ENCODE measurements at regions not wholly inside any gene's neighbourhood (a gene's known extent, or its start where the extent isn't known, plus 50 kb on each side); places are given as distances from the start of the nearest gene placed in this dataset.

DNA sequence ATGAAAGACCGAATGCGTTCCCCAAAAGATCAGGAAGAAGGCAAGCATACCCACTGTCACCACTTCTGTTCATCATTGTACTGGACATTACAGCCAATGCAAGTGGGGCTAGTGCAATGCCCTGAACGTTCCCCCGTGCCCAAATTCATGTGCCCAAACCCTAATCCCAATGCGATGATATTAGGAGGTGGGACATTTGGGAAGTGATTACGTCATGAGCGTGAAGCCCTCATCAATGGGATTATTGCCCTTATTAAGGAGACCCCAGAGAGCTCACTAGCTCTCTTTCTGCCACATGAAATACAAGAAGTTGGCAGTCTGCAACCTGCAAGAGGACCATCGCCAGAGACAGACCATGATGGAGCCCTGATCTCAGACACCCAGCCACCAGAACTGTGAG, 511.4 kb upstream of the TPK1 start:
- H3K9me3 Mint-ChIP-seq (ENCODE audit: unreplicated experiment): peaks cover 6% of the 10 kb centered on the region
- no peaks in the 10 kb centered on the region for H3K36me3 Mint-ChIP-seq (ENCODE audit: low read depth, unreplicated experiment)
- H3K27ac Mint-ChIP-seq (ENCODE audit: unreplicated experiment): no peak overlapping the region
- no peaks in the 10 kb centered on the region for H3K27me3 Mint-ChIP-seq (ENCODE audit: unreplicated experiment)
- TF ChIP-seq CTCF (IDR thresholded peaks at IDR 0.05; ENCODE audit: unreplicated experiment): no peak
- H3K4me3 Mint-ChIP-seq (ENCODE audit: unreplicated experiment): no peak overlapping the region
- H3K4me1 Mint-ChIP-seq (ENCODE audit: unreplicated experiment): no peaks in the 10 kb centered on the region
- DNase-seq (ENCODE audit: low spot score): no peak

- H3K9me3 Mint-ChIP-seq (ENCODE audit: unreplicated experiment): no peaks in the 10 kb centered on the region
These were observed 503.5 kb upstream of the TPK1 start for GRCh38 chr7:145339319-145339718.

DNA sequence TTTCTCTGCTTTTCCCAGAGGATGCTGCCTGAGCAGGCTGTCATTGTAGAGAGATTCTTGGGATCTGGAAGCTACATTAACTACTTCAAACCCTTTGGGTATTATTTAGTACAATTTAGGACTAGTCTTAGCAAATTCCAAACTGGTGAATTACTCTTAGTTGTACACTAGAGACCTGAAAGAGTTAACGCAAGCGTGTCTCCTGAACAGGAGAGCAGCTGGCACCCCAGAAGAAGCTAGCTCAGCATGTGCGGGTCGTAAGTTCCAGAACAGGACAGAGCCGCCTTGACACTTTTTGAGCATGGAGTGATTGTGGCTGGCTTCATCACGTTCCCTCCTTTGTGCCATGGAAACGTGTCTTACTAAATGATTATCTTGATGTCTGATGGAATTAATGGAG, 495.7 kb upstream of the TPK1 start:
- no peak for TF ChIP-seq CTCF (IDR thresholded peaks at IDR 0.05; ENCODE audit: unreplicated experiment)
- Mint-ChIP-seq H3K27ac (ENCODE audit: unreplicated experiment) (no peak overlapping the region), H3K4me3 (ENCODE audit: unreplicated experiment) (no peak overlapping the region), H3K27me3 (ENCODE audit: unreplicated experiment) (no peaks in the 10 kb centered on the region), H3K36me3 (ENCODE audit: low read depth, unreplicated experiment) (no peaks in the 10 kb centered on the region), H3K4me1 (ENCODE audit: unreplicated experiment) (no peaks in the 10 kb centered on the region), H3K9me3 (ENCODE audit: unreplicated experiment) (peaks cover 12% of the 10 kb centered on the region)
- DNase-seq (ENCODE audit: low spot score): no peak

More at GRCh38 chr7:145339319-145339718, 503.5 kb upstream of the TPK1 start:
- TF ChIP-seq CTCF (IDR thresholded peaks at IDR 0.05; ENCODE audit: unreplicated experiment): no peak
- H3K4me1 Mint-ChIP-seq (ENCODE audit: unreplicated experiment): no peaks in the 10 kb centered on the region
- no peak overlapping the region for H3K4me3 Mint-ChIP-seq (ENCODE audit: unreplicated experiment)
- no peak for DNase-seq (ENCODE audit: low spot score)
- H3K27ac Mint-ChIP-seq (ENCODE audit: unreplicated experiment): no peak overlapping the region
- H3K36me3 Mint-ChIP-seq (ENCODE audit: low read depth, unreplicated experiment): peaks cover 4% of the 10 kb centered on the region
- no peaks in the 10 kb centered on the region for H3K27me3 Mint-ChIP-seq (ENCODE audit: unreplicated experiment)

- H3K4me1 Mint-ChIP-seq (ENCODE audit: unreplicated experiment): no peaks in the 10 kb centered on the region
These were observed 495.2 kb upstream of the TPK1 start for GRCh38 chr7:145331076-145331475.

DNA sequence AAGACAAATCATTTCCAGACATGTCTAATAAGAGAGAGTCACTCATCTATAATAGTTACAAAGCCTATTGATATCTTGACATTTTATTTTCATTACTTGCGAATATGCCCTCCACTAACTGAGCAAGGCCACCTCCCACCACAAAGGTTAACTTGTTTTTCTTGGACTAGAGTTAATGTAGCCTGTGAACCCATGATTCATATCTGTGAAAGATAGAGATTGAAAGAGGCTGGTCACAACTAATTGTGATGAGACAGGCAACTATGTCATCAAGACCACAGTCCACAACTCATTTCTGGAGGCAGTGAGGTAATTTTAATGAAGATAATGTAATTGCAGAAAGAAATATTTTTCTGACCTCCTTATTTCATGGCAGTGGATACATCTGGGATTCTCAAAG, 491.8 kb upstream of the TPK1 start:
- DNase-seq (ENCODE audit: low spot score): no peak
- peaks cover 25% of the 10 kb centered on the region for H3K9me3 Mint-ChIP-seq (ENCODE audit: unreplicated experiment)
- no peak for TF ChIP-seq CTCF (IDR thresholded peaks at IDR 0.05; ENCODE audit: unreplicated experiment)
- no peaks in the 10 kb centered on the region for H3K4me1 Mint-ChIP-seq (ENCODE audit: unreplicated experiment)
- H3K36me3 Mint-ChIP-seq (ENCODE audit: low read depth, unreplicated experiment): peaks cover 4% of the 10 kb centered on the region
- no peaks in the 10 kb centered on the region for H3K27me3 Mint-ChIP-seq (ENCODE audit: unreplicated experiment)
- no peak overlapping the region for H3K27ac Mint-ChIP-seq (ENCODE audit: unreplicated experiment)
- no peak overlapping the region for H3K4me3 Mint-ChIP-seq (ENCODE audit: unreplicated experiment)

More at GRCh38 chr7:145331076-145331475, 495.2 kb upstream of the TPK1 start:
- H3K27ac Mint-ChIP-seq (ENCODE audit: unreplicated experiment): no peak overlapping the region
- TF ChIP-seq CTCF (IDR thresholded peaks at IDR 0.05; ENCODE audit: unreplicated experiment): no peak
- no peak overlapping the region for H3K4me3 Mint-ChIP-seq (ENCODE audit: unreplicated experiment)
- DNase-seq (ENCODE audit: low spot score): no peak
- peaks cover 16% of the 10 kb centered on the region for H3K9me3 Mint-ChIP-seq (ENCODE audit: unreplicated experiment)
- no peaks in the 10 kb centered on the region for H3K36me3 Mint-ChIP-seq (ENCODE audit: low read depth, unreplicated experiment)
- H3K27me3 Mint-ChIP-seq (ENCODE audit: unreplicated experiment): no peaks in the 10 kb centered on the region
